Nephron progenitor cell (in vitro differentiated cells): ENCODE measurements at regions not wholly inside any gene's neighbourhood (a gene's known extent, or its start where the extent isn't known, plus 50 kb on each side); places are given as distances from the start of the nearest gene placed in this dataset.

Source experiments
- DNase-seq: peaks from one replicate; pipeline ENCODE4 v3.0.0; 2021
- H3K27ac Mint-ChIP-seq: 2 replicates; pipeline ENCODE4 v1.8.0; 2021; ENCODE audit warnings: mild to moderate bottlenecking, moderate library complexity, mixed read lengths
- H3K27me3 Mint-ChIP-seq: 2 replicates; pipeline ENCODE4 v1.8.0; 2021; ENCODE audit warnings: mild to moderate bottlenecking, low read depth, mixed read lengths; ENCODE audit not compliant: poor library complexity
- H3K36me3 Mint-ChIP-seq: 2 replicates; pipeline ENCODE4 v1.8.0; 2021; ENCODE audit warnings: low read depth, mixed read lengths
- H3K4me1 Mint-ChIP-seq: 2 replicates; pipeline ENCODE4 v1.8.0; 2021; ENCODE audit warnings: mixed read lengths
- H3K4me3 Mint-ChIP-seq: 2 replicates; pipeline ENCODE4 v1.8.0; 2021; ENCODE audit warnings: mild to moderate bottlenecking, moderate library complexity, mixed read lengths
- H3K9me3 Mint-ChIP-seq: 2 replicates; pipeline ENCODE4 v1.8.0; 2021; ENCODE audit warnings: mild to moderate bottlenecking, moderate library complexity, mixed read lengths
- CTCF ChIP-seq: fragments of 200-600 bp; sonication (generic); IDR thresholded peaks from 2 replicates; pipeline ENCODE4 v1.5.0; 2021; ENCODE audit warnings: antibody characterized with exemption

GRCh38 chr10:130493446-130494145 lies 357.4 kb downstream of the GLRX3 start:
- Mint-ChIP-seq H3K27me3 (peaks cover 9% of the 10 kb centered on the region), H3K4me1 (peaks cover 42% of the 10 kb centered on the region), H3K4me3 (no peak overlapping the region), H3K9me3 (no peaks in the 10 kb centered on the region), H3K27ac (no peak overlapping the region), H3K36me3 (no peaks in the 10 kb centered on the region)
- TF ChIP-seq CTCF, result no peak
- no peak for DNase-seq

GRCh38 chr10:130495116-130495862 lies 359.1 kb downstream of the GLRX3 start:
- H3K4me3 Mint-ChIP-seq, result no peak overlapping the region
- peaks cover 4% of the 10 kb centered on the region for H3K27me3 Mint-ChIP-seq
- H3K4me1 Mint-ChIP-seq, result peaks cover 32% of the 10 kb centered on the region
- no peak for DNase-seq
- H3K36me3 Mint-ChIP-seq, result no peaks in the 10 kb centered on the region
- TF ChIP-seq CTCF, result no peak
- H3K9me3 Mint-ChIP-seq, result no peaks in the 10 kb centered on the region
- H3K27ac Mint-ChIP-seq, result no peak overlapping the region

- H3K27ac Mint-ChIP-seq, result no peak overlapping the region
- no peak for TF ChIP-seq CTCF
- peaks cover 4% of the 10 kb centered on the region for H3K27me3 Mint-ChIP-seq
- no peak for DNase-seq
- H3K36me3 Mint-ChIP-seq, result no peaks in the 10 kb centered on the region
- H3K4me3 Mint-ChIP-seq, result no peak overlapping the region
- H3K4me1 Mint-ChIP-seq, result peaks cover 24% of the 10 kb centered on the region
- no peaks in the 10 kb centered on the region for H3K9me3 Mint-ChIP-seq
Measured at GRCh38 chr10:130495891-130496636, 359.9 kb downstream of the GLRX3 start.

- Mint-ChIP-seq H3K27me3 (peaks cover 9% of the 10 kb centered on the region), H3K4me3 (no peak overlapping the region), H3K27ac (no peak overlapping the region), H3K4me1 (peaks cover 14% of the 10 kb centered on the region), H3K9me3 (no peaks in the 10 kb centered on the region), H3K36me3 (no peaks in the 10 kb centered on the region)
- no peak for TF ChIP-seq CTCF
- DNase-seq, result no peak
Measured at GRCh38 chr10:130497056-130498010, 361.1 kb downstream of the GLRX3 start.

GRCh38 chr10:130498042-130498441 lies 361.9 kb downstream of the GLRX3 start:
- DNase-seq, result no peak
- no peak for TF ChIP-seq CTCF
- Mint-ChIP-seq H3K9me3 (peaks cover under 1% of the 10 kb centered on the region), H3K36me3 (no peaks in the 10 kb centered on the region), H3K27ac (no peak overlapping the region), H3K4me1 (peaks cover 8% of the 10 kb centered on the region), H3K27me3 (peaks cover 9% of the 10 kb centered on the region), H3K4me3 (no peak overlapping the region)
